ENCODE measurements at regions not wholly inside any gene's neighbourhood (a gene's known extent, or its start where the extent isn't known, plus 50 kb on each side); places are given as distances from the start of the nearest gene placed in this dataset.
"Not testable (repeated sequence)": the region's sequence is repeated elsewhere in the genome, so short reads cannot be mapped to it uniquely, and the experiment has no call there.

- in situ Hi-C loops (cut with MboI; ENCODE audit: low sequenced_read_pairs), result loop anchor here (25.0 kb wide), 1 partner anchor 272 kb away; no protein-coding TSS in a partner anchor
Measured at GRCh38 chr7:3159445-3159844, 115.8 kb upstream of the CARD11 start.

GRCh38 chr7:3159926-3160325, 116.3 kb upstream of the CARD11 start:
- in situ Hi-C loops (cut with MboI; ENCODE audit: low sequenced_read_pairs), result loop anchor here (25.0 kb wide), 1 partner anchor 273 kb away; no protein-coding TSS in a partner anchor

- in situ Hi-C loops (cut with MboI; ENCODE audit: low sequenced_read_pairs), result loop anchor here (25.0 kb wide), 1 partner anchor 275 kb away; no protein-coding TSS in a partner anchor
Measured at GRCh38 chr7:3162289-3162688, 118.6 kb upstream of the CARD11 start.

DNA sequence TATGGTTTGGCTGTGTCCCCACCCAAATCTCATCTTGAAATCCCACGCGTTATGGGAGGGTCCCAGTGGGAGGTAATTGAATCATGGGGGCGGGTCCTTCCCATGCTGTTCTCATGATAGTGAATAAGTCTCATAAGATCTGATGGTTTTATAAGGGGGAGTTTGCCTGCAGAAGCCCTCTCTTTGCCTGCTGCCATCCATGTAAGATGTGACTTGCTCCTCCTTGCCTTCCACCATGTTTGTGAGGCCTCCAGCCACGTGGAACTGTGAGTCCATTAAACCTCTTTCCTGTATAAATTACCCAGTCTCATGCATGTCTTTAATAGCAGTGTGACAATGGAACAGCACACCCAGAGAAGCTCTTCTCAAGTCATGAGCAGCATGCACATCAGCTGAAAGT, 119.1 kb upstream of the CARD11 start:
- in situ Hi-C loops (cut with MboI; ENCODE audit: low sequenced_read_pairs), result loop anchor here (25.0 kb wide), 1 partner anchor 275 kb away; no protein-coding TSS in a partner anchor

GRCh38 chr7:3164380-3164792, 120.7 kb upstream of the CARD11 start:
- in situ Hi-C loops (cut with MboI; ENCODE audit: low sequenced_read_pairs), result loop anchor here (25.0 kb wide), 1 partner anchor 277 kb away; no protein-coding TSS in a partner anchor

DNA sequence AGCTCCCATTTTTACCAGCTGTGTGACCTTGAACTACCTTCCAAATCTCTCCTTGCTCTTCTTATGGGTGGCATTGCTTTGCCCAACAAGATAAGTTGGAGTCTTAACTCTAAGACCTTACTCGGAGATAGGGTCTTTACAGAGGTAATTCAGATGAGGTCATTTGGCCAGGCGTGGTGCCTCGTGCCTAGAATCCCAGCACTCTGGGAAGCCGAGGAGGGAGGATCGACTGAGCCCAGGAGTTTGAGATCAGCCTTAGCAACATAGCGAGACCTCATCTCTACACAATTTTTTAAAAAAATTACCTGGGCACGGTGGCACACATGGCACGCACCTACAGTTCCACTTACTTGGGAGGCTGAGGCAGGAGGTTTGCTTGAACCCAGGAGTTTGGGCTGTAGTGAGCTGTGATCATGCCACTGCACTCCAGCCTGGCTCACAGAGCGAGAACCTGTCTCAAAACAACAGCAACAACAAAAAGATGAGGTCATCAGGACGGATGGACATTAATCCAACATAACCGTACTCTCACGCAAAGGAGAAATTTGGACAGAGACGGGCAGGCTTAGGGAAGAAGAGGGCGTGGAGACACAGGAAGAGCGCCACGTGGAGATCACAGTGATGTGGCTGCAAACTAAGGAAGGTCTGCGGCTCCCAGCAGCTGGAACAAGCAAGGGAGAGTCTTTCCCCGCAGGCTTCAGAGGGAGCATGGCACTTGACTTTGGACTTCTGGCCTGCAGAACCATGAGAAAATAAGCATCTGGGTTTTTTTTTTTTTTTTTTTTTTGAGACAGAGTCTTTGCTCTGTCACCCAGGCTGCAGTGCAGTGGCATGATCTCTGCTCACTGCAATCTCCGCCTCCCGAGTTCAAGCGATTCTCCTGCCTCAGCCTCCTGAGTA, 122.3 kb upstream of the CARD11 start:
- in situ Hi-C loops (cut with MboI; ENCODE audit: low sequenced_read_pairs), result loop anchor here (25.0 kb wide), 1 partner anchor 279 kb away; no protein-coding TSS in a partner anchor

DNA sequence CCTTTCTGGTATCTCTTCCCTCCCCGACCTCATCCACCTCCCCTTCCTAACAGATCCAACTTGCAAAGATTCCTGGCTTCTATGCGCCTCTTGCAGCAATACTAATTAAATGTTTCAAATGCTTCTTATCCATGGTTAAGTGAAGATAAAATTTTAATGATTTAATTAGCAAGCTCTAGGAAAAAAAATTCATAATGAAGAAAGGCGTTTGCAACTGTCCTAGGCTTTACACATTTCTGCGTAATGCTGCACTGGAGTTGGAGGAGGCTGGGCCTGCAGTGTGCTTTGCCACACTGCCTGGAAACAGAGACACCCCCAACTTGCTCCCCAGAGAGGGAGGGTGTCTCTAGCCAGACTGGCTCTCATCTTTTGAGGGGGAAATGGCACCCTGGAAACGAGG, 123.9 kb upstream of the CARD11 start:
- in situ Hi-C loops (cut with MboI; ENCODE audit: low sequenced_read_pairs), result loop anchor here (25.0 kb wide), 1 partner anchor 280 kb away; no protein-coding TSS in a partner anchor

- in situ Hi-C loops (cut with MboI; ENCODE audit: low sequenced_read_pairs), result loop anchor here (25.0 kb wide), 1 partner anchor 281 kb away; no protein-coding TSS in a partner anchor
Measured at GRCh38 chr7:3168370-3168769, 124.7 kb upstream of the CARD11 start.

GRCh38 chr7:3168869-3169268, 125.2 kb upstream of the CARD11 start:
- in situ Hi-C loops (cut with MboI; ENCODE audit: low sequenced_read_pairs), result loop anchor here (25.0 kb wide), 1 partner anchor 282 kb away; no protein-coding TSS in a partner anchor

DNA sequence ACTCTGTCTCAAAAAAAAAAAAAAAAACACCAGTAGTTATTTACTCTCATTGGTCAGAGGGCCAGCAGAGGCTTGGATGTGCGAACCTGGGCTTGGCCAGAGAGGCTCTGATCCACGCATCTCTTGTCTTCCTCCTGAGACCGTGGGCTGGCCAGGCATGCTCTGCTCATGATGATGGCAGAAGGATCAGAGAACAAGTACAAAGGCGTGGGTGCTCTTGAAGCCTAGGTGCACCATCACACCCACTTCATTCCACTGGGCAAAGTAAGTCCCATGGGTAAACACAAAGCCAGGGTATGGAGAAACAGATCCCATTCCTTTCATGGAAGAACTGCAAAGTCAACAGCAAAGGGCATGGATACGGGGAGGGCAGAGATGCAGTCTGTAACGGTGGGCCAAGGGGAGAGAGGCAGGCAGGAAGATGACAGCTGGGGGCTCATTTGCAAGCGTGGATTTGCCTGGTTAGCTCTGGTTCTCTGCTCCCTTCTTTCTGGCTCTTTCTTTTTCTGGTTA, 128.2 kb upstream of the SDK1 start:
- in situ Hi-C loops (cut with MboI; ENCODE audit: low sequenced_read_pairs), result loop anchor here (25.0 kb wide), 1 partner anchor 286 kb away; no protein-coding TSS in a partner anchor

GRCh38 chr7:3174515-3175284, 126.4 kb upstream of the SDK1 start:
- in situ Hi-C loops (cut with MboI; ENCODE audit: low sequenced_read_pairs), result loop anchor here (25.0 kb wide), 1 partner anchor 287 kb away; no protein-coding TSS in a partner anchor

DNA sequence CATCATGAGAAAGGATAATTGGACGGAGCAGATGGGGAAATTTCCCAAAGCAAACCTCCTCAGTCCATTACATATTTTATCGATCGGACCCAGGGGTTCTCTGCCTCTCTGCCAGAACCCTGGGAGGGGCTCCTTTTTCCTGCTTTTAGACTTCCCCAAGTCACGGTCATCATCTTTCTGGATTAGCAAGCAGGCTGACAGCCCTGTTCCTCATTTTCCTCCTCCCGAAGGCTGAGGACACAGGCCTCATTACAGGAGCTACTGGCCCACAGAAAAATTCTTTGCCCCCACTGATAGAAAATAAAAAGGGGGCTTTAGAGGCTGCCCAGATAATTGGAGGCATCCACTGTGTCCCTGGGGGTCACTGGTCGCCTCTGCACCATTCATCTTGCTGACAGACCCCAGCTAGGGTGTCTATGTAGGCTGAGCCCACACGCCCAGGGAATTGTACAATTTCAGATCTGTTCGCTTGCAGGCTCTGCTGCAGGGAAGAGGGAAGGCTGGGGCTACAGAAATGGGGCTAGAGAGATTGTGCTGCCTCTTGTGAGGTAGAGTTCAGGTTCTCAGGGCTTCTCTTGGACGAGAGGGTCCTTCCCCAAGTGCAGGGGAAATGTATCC, 125.7 kb upstream of the SDK1 start:
- in situ Hi-C loops (cut with MboI; ENCODE audit: low sequenced_read_pairs), result no loop called here

DNA sequence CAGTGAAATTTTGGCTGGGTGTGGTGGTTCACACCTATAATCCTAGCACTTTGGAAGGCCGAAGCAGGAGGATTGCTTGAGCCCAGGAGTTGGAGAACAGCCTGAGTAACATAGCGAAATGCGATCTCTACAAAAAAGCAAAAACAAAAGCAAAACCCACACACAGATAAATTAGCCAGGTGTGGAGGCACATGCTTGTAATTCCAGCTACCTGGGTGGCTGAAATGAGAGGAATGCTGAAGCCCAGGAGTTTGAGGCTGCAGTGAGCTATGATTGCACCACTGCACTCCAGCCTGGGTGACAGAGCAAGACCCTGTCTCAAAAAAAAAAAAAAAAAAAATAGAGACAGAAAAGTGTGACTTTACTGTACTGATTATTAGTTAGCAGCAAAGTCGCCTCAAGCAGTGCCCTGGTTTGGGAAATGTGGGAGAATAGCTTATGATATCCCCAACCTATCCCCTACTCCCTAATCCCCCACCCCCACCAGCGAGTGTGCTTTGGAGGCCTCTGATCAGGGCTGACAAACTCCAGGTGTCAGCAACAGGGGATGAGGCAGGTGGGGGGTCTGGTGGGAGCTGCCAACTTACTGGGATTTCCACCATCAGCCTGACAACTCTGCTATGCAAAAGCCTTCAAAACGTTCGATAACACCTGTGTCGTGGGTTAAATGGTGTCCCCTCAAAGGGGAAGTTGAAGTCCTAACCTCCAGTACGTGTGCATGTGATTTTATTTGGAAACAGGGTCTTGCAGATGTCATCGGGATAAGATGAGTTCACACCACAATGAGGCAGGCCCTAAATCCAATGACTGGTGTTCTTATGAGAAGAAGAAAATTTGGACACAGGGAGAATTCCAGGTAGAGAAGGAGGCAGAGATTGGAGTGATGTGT, 124.7 kb upstream of the SDK1 start:
- in situ Hi-C loops (cut with MboI; ENCODE audit: low sequenced_read_pairs), result no loop called here

- in situ Hi-C loops (cut with MboI; ENCODE audit: low sequenced_read_pairs), result no loop called here
Measured at GRCh38 chr7:3177271-3177670, 123.8 kb upstream of the SDK1 start.

GRCh38 chr7:3179456-3179855, 121.6 kb upstream of the SDK1 start:
- in situ Hi-C loops (cut with MboI; ENCODE audit: low sequenced_read_pairs), result no loop called here

DNA sequence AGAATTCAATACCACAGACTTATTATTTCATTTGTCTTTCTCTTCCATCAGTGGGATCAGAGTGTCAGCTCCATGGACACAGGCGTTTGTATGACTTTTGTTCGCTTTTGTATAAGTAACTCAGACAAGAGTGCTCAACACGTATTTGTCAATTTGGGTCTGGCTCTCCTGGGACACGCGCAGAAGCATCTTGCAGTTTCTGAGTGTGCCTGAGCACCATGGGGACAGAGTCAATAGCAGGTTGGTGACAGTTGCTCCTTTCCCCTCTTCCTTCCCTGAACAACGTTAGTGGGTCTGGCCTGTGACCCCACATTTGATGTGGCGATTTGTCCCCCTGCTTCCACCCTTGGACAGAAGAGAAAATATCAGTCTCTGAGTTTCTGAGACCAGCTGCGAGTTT, 120.4 kb upstream of the SDK1 start:
- in situ Hi-C loops (cut with MboI; ENCODE audit: low sequenced_read_pairs), result no loop called here

DNA sequence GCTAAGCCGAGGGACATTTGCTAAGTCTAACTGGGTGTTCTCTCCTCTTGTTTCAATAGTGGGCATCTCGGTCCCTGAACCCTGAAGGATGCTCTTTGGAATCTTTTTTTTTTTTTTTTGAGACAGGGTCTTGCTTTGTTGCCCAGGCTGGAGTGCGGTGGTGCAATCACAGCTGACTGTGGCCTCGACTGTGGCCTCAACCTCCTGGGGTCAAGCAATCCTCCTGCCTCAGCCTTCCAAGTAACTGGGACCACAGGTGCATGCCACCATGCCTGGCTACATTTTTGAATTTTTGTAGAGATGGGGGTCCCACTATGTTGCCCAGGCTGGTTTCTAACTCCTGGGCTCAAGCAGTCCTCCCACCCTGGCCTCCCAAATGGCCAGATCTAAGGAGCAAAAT, 119.0 kb upstream of the SDK1 start:
- in situ Hi-C loops (cut with MboI; ENCODE audit: low sequenced_read_pairs), result not testable (repeated sequence)

DNA sequence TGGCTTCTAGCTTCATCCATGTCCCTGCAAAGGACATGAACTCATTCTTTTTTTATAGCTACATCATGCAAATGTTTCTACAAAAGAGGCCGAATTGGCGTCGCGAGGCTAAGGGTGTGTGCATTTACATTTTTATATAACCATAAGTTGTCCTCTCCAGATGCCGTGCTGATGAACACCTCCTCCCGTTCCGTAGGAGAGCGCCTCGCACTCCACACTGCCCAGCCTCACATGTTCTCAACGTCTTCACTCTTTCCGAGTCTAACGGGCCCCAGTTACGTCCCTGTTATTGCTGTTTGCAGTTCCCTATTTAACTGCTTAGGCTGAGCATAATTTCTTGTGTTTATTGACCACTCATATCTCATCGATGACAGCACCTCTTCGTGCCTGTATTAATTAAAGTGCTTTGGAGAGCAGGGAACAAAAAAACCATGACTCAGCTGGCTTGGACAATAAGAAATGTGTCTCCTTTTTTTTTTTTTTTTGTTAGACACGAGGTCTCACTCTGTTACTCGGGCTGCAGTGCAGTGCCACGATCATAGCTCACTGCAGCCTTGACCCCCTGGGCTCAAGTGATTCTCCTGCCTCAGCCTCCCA, 113.5 kb upstream of the SDK1 start:
- in situ Hi-C loops (cut with MboI; ENCODE audit: low sequenced_read_pairs), result no loop called here

DNA sequence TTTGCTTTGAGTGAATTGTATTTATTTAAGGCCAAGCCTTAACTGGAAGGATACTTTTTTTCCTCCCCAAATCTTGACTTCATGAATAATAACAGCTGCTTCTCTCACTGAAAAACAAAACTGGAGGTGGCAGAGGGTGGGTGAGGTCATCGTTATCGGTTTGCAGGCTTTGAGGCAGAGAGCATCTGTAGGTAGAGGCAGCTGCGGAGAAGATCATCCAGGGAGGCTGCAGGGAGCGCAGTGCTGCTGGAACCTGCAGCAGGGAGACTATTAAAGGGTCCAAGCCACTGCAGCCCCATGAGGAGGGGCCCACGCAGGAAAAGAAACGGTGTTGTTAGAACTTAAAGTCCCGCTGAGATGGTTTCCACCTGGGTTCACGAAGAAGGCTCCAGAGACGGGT, 112.1 kb upstream of the SDK1 start:
- in situ Hi-C loops (cut with MboI; ENCODE audit: low sequenced_read_pairs), result no loop called here
